Large intestine (tissue), 3 donors: ENCODE measurements at regions not wholly inside any gene's neighbourhood (a gene's known extent, or its start where the extent isn't known, plus 50 kb on each side); places are given as distances from the start of the nearest gene placed in this dataset.
"Not testable (repeated sequence)": the region's sequence is repeated elsewhere in the genome, so short reads cannot be mapped to it uniquely, and the experiment has no call there.

Experiments used
- DNase-seq, 2 donors: peaks; one replicate each; pipeline versions ENCODE4 v3.0.0 to v3.0.0-alpha.2; 2013
- H3K27ac ChIP-seq: one replicate; pipeline ENCODE4 v1.5.1; 2013; ENCODE audit warnings: low read length
- H3K27me3 ChIP-seq: 2 replicates; pipeline ENCODE4 v1.6.1; 2013; ENCODE audit warnings: low read length; ENCODE audit not compliant: control insufficient read depth, insufficient read depth
- H3K36me3 ChIP-seq: 2 replicates; pipeline ENCODE4 v1.6.1; 2013; ENCODE audit warnings: low read length; ENCODE audit not compliant: control insufficient read depth, insufficient read depth
- H3K4me1 ChIP-seq: one replicate; pipeline ENCODE4 v1.6.1; 2013; ENCODE audit warnings: low read length; ENCODE audit not compliant: control insufficient read depth, insufficient read depth
- H3K4me3 ChIP-seq: one replicate; pipeline ENCODE4 v1.5.1; 2013; ENCODE audit warnings: low read length
- H3K9me3 ChIP-seq: one replicate; pipeline ENCODE4 v1.6.1; 2013; ENCODE audit warnings: mild to moderate bottlenecking, low read depth, low read length, moderate library complexity; ENCODE audit not compliant: control insufficient read depth
- WGBS: methylation state at CpG from one replicate; pipeline ENCODE4 v1.1.5; 2013; ENCODE audit warnings: low lambda C conversion rate; ENCODE audit not compliant: insufficient coverage; 5-methylcytosine and 5-hydroxymethylcytosine counted together

DNA sequence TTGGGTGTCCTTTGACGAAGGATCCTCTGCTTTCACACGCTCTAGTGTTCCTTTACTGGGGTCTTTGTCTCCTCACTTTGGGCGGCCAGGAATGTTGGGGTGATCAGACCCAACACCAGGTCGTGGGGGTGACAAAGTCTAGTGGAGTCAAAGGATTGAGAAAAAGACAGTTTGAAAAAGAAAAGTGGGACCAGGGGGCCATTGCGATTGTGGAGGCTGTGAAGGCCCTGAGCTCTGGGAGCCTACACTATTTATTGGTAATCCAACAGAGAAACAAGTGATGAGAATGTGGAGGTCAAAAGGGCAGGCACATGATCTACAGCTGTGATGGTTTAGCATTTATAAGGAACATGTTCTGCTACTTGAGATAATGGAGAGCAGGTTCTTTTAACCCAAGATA lies 287.1 kb upstream of the MTPN start:
- not testable (repeated sequence) for DNase-seq, H3K27ac ChIP-seq, H3K4me1 ChIP-seq, H3K36me3 ChIP-seq, H3K4me3 ChIP-seq, H3K9me3 ChIP-seq, H3K27me3 ChIP-seq
- 89% methylated on average over 3 of the region's 5 CpGs for WGBS

DNA sequence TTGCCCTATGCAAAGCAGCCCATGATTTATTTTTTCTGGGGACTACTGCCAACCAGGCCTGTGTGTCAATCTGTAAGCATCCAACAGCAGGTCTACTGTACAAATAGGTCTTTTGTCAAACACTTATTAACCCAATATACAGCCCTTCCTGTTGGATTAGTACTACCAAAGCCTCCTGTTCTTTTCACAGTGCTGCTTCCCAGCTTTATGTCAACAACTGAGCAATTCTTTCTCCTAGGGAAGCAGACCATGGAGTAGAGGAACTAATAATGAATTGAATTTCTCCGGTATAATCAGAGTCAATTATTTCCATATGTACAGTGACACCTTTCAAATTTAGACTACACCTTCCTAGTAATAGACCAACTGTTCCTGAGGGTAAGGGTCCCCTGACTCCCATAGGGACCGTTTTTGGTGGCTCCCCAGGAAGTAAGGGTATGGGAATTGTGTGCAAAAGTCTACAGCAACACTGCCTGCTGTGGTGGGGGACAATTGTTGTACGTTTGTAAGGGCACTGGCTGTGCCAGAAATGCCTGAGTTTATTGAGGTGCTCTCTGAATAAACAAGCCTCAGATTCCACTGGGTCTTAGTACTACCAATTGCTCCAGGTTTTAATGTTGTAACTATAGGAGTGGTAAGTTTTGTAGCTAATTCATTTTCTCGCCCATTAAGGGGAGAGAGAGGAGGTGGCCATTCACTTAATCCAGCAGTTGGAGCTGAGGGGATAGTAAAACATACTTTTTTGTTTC lies 286.1 kb upstream of the MTPN start:
- not testable (repeated sequence) for DNase-seq, H3K27me3 ChIP-seq, H3K36me3 ChIP-seq, H3K4me3 ChIP-seq, H3K4me1 ChIP-seq, H3K27ac ChIP-seq, H3K9me3 ChIP-seq
- no CpG with 5 or more reads among the region's 4 CpGs for WGBS

DNA sequence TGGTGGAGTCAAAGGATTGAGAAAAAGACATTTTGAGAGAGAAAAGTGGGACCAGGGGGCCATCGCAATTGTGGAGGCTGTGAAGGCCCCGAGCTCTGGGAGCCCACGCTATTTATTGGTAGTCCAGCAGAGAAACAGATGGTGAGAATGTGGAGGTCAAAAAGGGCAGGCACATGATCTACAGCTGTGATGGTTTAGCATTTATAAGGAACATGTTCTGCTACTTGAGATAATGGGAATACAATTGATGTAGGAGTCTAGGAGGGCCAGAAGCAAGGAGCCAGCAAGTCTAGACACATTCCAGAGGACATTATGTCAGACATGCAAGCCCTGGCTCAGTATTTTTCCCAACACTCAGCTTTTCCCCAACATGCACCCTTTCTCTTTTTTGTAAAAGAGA lies 283.4 kb upstream of the MTPN start:
- not testable (repeated sequence) for H3K4me3 ChIP-seq, H3K36me3 ChIP-seq, H3K9me3 ChIP-seq, DNase-seq, H3K27me3 ChIP-seq, H3K4me1 ChIP-seq, H3K27ac ChIP-seq
- no CpG with 5 or more reads among the region's 3 CpGs for WGBS

DNA sequence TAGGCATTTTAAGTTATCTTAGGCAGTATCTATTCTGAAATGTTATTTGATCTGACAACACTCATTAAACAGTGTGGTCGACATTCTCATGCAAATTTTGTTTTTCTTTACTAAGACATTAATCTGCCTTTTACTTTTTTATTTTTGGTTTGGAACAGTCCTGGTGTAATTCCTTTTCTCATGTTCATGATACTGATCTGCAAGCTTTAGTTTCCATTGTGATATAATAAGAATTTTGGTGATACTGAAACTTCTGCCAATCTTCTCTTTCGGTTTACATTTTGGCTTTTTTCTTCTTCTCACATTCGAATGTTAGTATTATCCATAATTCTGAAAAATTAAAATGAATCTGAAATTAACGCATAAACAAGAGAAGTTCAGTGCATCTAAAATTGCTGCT lies 281.9 kb upstream of the MTPN start:
- Histone ChIP-seq H3K27me3 (no peaks in the 10 kb centered on the region), H3K4me3 (no peak overlapping the region), H3K4me1 (no peaks in the 10 kb centered on the region), H3K9me3 (peaks cover 7% of the 10 kb centered on the region), H3K36me3 (no peaks in the 10 kb centered on the region), H3K27ac (no peak overlapping the region)
- no peak for DNase-seq
- 100% methylated on average over 3 of the region's 4 CpGs for WGBS

DNA sequence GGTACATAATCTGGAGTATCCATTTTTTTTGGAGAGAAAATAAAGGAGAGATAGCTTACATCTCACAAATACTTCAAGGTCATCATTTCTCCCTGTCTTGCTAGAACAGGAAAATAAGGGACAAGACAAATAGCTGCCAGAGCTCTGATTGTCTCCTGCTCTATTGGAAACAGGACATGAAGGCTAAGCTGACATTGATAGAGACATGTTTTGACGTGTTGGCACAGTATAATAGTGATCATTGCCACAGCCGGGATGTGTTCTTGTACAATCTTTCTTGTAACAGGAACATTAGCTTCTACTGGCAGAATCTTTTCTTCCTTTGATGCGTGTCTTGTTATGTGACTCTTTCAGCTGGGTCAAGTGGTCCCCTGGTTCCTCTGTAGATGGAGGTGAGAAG lies 279.3 kb upstream of the MTPN start:
- Histone ChIP-seq H3K4me3 (no peak overlapping the region), H3K36me3 (no peaks in the 10 kb centered on the region), H3K9me3 (no peaks in the 10 kb centered on the region), H3K4me1 (no peaks in the 10 kb centered on the region), H3K27me3 (no peaks in the 10 kb centered on the region), H3K27ac (no peak overlapping the region)
- DNase-seq = no peak
- WGBS = no CpG with 5 or more reads among the region's 3 CpGs

DNA sequence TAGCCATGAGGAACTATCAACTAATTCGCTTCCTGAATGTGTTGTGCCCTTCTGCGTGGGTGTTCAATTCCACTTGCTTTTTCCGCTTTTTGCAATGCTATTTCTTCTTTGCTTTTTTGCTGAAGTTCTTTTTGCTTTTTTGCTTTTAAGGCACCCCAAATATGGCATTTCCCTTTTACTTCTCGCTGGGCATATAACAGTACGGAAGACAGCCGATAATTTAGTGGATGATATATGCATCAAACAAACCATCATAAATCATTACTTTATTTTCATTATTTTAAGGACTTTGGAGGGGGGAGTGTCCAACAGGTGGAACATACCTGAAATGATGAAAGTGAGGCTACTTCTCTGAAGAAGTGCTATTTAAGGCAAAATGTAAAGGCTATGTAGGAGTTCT lies 277.0 kb upstream of the MTPN start:
- no peak overlapping the region for H3K27ac ChIP-seq
- no peaks in the 10 kb centered on the region for H3K4me1 ChIP-seq
- no peaks in the 10 kb centered on the region for H3K27me3 ChIP-seq
- DNase-seq = no peak
- 97% methylated on average over 3 of the region's 6 CpGs for WGBS
- no peaks in the 10 kb centered on the region for H3K9me3 ChIP-seq
- H3K36me3 ChIP-seq = no peaks in the 10 kb centered on the region
- no peak overlapping the region for H3K4me3 ChIP-seq

DNA sequence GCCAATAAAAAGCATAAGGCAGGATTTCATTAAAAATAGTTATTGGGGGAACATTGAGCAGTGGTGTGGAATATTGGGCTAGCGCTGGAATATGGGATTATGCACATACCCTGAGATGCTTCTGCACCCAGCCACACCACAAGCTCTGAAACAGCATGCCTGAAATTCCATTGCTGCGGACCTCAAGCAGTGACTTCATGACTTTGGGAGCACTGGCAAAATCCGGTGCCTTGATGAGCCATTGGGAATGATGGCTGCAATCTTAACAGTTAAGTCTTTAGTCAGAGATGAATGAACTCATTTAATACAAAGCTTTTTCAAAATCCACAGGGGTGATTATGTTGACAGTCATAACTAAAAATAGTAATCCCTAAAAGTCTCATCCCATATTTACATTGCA lies 274.7 kb upstream of the MTPN start:
- Histone ChIP-seq H3K4me1 (no peaks in the 10 kb centered on the region), H3K27me3 (no peaks in the 10 kb centered on the region), H3K36me3 (no peaks in the 10 kb centered on the region), H3K9me3 (no peaks in the 10 kb centered on the region), H3K4me3 (no peak overlapping the region), H3K27ac (no peak overlapping the region)
- no CpG with 5 or more reads among the region's 3 CpGs for WGBS
- no peak for DNase-seq

DNA sequence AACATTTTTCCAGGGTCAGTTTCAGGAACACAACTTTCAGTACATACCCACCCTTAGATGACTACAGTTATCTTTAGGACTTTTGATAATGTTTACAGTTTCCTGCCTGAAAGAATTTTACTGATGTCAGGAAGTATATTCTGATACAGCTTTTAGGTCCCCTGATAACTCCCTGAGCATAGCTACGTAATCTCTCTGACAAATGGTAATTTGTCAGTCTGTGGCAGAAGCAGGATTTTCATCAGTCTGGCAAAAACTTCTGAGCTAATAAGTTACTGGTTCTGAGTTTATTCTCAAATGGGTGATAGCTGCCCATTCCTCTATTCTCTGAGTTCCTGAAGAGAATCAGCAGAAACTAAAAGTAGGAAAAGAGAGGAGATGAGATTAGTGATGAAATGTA lies 270.1 kb upstream of the MTPN start:
- WGBS = 0% methylated on average over 1 of the region's 1 CpG
- H3K4me3 ChIP-seq = no peak overlapping the region
- DNase-seq = no peak
- H3K4me1 ChIP-seq = no peaks in the 10 kb centered on the region
- H3K27me3 ChIP-seq = no peaks in the 10 kb centered on the region
- no peak overlapping the region for H3K27ac ChIP-seq
- H3K36me3 ChIP-seq = no peaks in the 10 kb centered on the region
- H3K9me3 ChIP-seq = no peaks in the 10 kb centered on the region

DNA sequence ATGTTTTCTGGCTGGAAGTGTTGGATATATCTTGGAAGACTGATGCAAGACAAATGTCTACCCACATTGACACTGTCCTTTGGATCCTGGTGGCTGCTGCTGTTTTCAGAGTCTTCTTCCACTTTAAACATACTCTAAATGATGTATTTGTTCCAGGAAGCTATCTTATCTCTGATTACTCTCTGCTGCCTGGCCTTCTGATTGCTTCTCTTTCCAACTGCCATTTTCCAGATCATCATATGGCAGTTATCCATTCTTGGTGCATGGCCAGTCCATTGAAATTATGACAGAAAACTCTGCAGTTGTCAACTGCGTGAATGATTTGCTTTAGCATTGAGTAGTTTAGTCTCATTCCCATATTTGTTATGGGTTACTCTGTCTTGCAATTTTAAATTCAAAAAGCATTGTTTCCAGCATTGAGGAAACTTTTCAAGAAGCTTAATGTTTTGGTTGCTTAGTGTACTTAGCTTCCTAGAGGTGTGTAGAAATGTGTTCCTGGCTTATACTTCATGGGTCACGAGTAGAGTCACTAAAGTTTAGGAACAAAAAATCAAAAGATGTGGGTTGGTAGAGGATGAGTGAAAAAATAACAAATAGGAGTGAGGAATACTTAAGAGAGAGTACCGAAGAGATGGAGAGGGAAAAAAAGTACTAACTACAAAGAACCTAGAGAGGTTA lies 268.3 kb upstream of the MTPN start:
- 92% methylated on average over 2 of the region's 3 CpGs for WGBS
- Histone ChIP-seq H3K36me3 (no peaks in the 10 kb centered on the region), H3K9me3 (no peaks in the 10 kb centered on the region), H3K27ac (no peak overlapping the region), H3K27me3 (no peaks in the 10 kb centered on the region), H3K4me3 (no peak overlapping the region), H3K4me1 (no peaks in the 10 kb centered on the region)
- no peak for DNase-seq

DNA sequence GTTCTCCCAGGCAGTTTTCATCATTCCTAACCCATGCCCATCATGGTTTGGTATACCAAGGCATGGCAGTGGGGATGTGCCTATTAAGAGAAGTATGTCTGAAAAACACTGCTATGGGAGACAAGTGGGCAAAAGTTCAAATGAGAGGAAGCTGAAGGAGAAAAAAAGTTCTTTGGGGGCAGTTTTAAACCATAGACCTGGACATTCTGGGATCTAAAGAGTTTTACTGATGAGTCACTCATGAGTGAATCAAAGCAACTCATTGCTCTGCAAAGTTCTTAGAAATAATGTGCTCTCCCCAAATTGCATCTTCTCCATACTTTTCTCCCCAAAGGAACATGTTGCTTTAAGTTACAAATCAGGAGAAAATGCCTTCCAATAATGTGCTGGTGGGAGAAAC lies 256.9 kb upstream of the MTPN start:
- Histone ChIP-seq H3K27ac (no peak overlapping the region), H3K4me3 (no peak overlapping the region), H3K36me3 (no peaks in the 10 kb centered on the region), H3K4me1 (no peaks in the 10 kb centered on the region), H3K9me3 (no peaks in the 10 kb centered on the region), H3K27me3 (no peaks in the 10 kb centered on the region)
- DNase-seq = no peak

DNA sequence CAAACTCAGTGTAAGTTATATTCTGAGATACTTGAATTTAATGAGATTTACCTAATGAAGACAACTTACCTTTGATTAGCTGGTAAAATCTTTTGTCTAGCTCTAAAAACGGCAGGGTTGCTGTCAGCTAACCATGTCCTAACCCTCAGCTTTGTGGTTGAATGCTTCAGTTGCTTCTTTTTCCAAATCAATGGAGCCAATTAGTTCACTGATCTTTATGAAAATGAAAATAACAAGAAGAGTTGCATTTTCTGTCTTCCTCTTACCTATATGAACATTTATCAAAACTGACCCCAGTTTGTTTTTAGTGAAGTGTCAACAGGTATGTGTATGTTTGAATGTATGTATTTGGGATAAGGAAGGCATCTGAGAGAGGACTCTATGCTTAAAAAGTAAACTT lies 253.1 kb upstream of the MTPN start:
- H3K36me3 ChIP-seq = no peaks in the 10 kb centered on the region

More for the DNA sequence above, 253.1 kb upstream of the MTPN start:
- Histone ChIP-seq H3K4me1 (no peaks in the 10 kb centered on the region), H3K4me3 (no peak overlapping the region), H3K9me3 (no peaks in the 10 kb centered on the region), H3K27ac (no peak overlapping the region), H3K27me3 (no peaks in the 10 kb centered on the region)
- no CpG with 5 or more reads among the region's 1 CpG for WGBS
- no peak for DNase-seq
